ENCODE measurements at regions not wholly inside any gene's neighbourhood (a gene's known extent, or its start where the extent isn't known, plus 50 kb on each side); places are given as distances from the start of the nearest gene placed in this dataset.

GRCh38 chr22:48376428-48376827, 1451.2 kb downstream of the BRD1 start:
- DNase-seq: no peak

- no peak for DNase-seq
Observed at GRCh38 chr22:48373626-48374173, 1454.0 kb downstream of the BRD1 start.

GRCh38 chr22:48372390-48372789, 1455.3 kb downstream of the BRD1 start:
- DNase-seq: no peak

- no peak for DNase-seq
Observed at GRCh38 chr22:48371391-48371790, 1456.3 kb downstream of the BRD1 start.

GRCh38 chr22:48370508-48371325, 1457.0 kb downstream of the BRD1 start:
- DNase-seq: no peak

GRCh38 chr22:48369789-48370507, 1457.7 kb downstream of the BRD1 start:
- DNase-seq: no peak

GRCh38 chr22:48368975-48369525, 1458.6 kb downstream of the BRD1 start:
- no peak for DNase-seq

GRCh38 chr22:48367731-48368130, 1459.9 kb downstream of the BRD1 start:
- no peak for DNase-seq

GRCh38 chr22:48366591-48366990, 1461.1 kb downstream of the BRD1 start:
- no peak for DNase-seq

GRCh38 chr22:48366056-48366455, 1461.6 kb downstream of the BRD1 start:
- DNase-seq: no peak

GRCh38 chr22:48365386-48365785, 1462.3 kb downstream of the BRD1 start:
- DNase-seq: no peak

- no peak for DNase-seq
Observed at GRCh38 chr22:48362721-48363404, 1464.8 kb downstream of the BRD1 start.

GRCh38 chr22:48361099-48361639, 1466.5 kb downstream of the BRD1 start:
- DNase-seq: no peak

GRCh38 chr22:48359613-48359965, 1468.1 kb downstream of the BRD1 start:
- no peak for DNase-seq

GRCh38 chr22:48358886-48359612, 1468.6 kb downstream of the BRD1 start:
- no peak for DNase-seq

GRCh38 chr22:48357961-48358360, 1469.7 kb downstream of the BRD1 start:
- DNase-seq: no peak

- DNase-seq: no peak
Observed at GRCh38 chr22:48357196-48357595, 1470.5 kb downstream of the BRD1 start.

- DNase-seq: no peak
Observed at GRCh38 chr22:48356731-48357130, 1470.9 kb downstream of the BRD1 start.

GRCh38 chr22:48354096-48354495, 1473.6 kb downstream of the BRD1 start:
- no peak for DNase-seq

GRCh38 chr22:48353116-48353947, 1474.3 kb downstream of the BRD1 start:
- no peak for DNase-seq

All from NCI-H1930 (cell line).